GM12878 (cell line): ENCODE measurements at regions not wholly inside any gene's neighbourhood (a gene's known extent, or its start where the extent isn't known, plus 50 kb on each side); places are given as distances from the start of the nearest gene placed in this dataset.

ENCODE experiments used
- ATAC-seq: fragments of 200-7000 bp; cut with Tn5 transposase; 3 replicates; pipeline ENCODE4 v1.9.1; 2020; ENCODE audit warnings: mild to moderate bottlenecking, moderate library complexity
- BruUV-seq: library from RNA; stranded (reverse); fragments of 400-500 nt; replicated peaks from 2 replicates; lab custom pipeline; 2021; lab: Mats Ljungman, UMichigan
- CTCF ChIA-PET: fragments of 300-600 bp; sonication (Branson Sonifier 250); formaldehyde crosslinking; extraction: SDS; loops from one replicate; lab custom pipeline; 2021; ENCODE audit warnings: inconsistent platforms; lab: Yijun Ruan, JAX
- POLR2A ChIA-PET: fragments of 350-600 bp; formaldehyde crosslinking; extraction: SDS; loops from one replicate; lab custom pipeline; 2021; ENCODE audit warnings: inconsistent platforms; lab: Charles Lee
- RAD21 ChIA-PET: fragments of 300-600 bp; sonication (Branson Sonifier 250); formaldehyde crosslinking; loops from one replicate; lab custom pipeline; 2023; ENCODE audit warnings: antibody characterized with exemption; ENCODE audit not compliant: unreplicated experiment; lab: Charles Lee
- SMC1A ChIA-PET: fragments of 300-600 bp; sonication (Branson Sonifier 250); formaldehyde crosslinking; loops from one replicate; lab custom pipeline; 2023; ENCODE audit not compliant: unreplicated experiment, uncharacterized antibody; lab: Charles Lee
- DNase-seq: peaks from one replicate; pipeline ENCODE4 v3.0.0-alpha.2; 2011; ENCODE audit warnings: low read depth, low spot score
- FAIRE-seq: peaks from 3 replicates; lab custom pipeline; 2011; peaks lifted over from hg19 to GRCh38; lab: Jason Lieb, UNC
- H2AFZ ChIP-seq: 2 replicates; pipeline ENCODE4 v1.6.0; 2011; ENCODE audit warnings: low read depth, low read length, control low read depth; ENCODE audit not compliant: control insufficient read depth
- H3K27ac ChIP-seq: 2 replicates; pipeline ENCODE4 v1.5.1; 2011; ENCODE audit warnings: control low read depth; ENCODE audit not compliant: control insufficient read depth, insufficient read depth
- H3K27me3 ChIP-seq, 2 experiments: replicated peaks in 1 of 2; 2 replicates each; pipeline versions ENCODE4 v1.6.0 to v1.6.1; 2011; ENCODE audit warnings: low read length in 1 of 2; ENCODE audit not compliant: control insufficient read depth in 2 of 2, insufficient read depth in 2 of 2
- H3K36me3 ChIP-seq, 2 experiments: 2 replicates each; pipeline ENCODE4 v1.5.1; 2011; ENCODE audit warnings: low read length in 1 of 2; ENCODE audit not compliant: control insufficient read depth in 2 of 2, insufficient read depth in 2 of 2
- H3K4me1 ChIP-seq: 2 replicates; pipeline ENCODE4 v1.6.1; 2011; ENCODE audit warnings: mild to moderate bottlenecking, low read length, moderate library complexity, mixed read lengths; ENCODE audit not compliant: control insufficient read depth, insufficient read depth
- H3K4me2 ChIP-seq: 2 replicates; pipeline ENCODE4 v1.6.0; 2011; ENCODE audit warnings: control low read depth; ENCODE audit not compliant: control insufficient read depth, insufficient read depth
- H3K4me3 ChIP-seq: fragments of 200-600 bp; sonication (generic); 2 replicates; pipeline ENCODE4 v1.5.1; 2016
- H3K79me2 ChIP-seq: 2 replicates; pipeline ENCODE4 v1.6.0; 2011; ENCODE audit warnings: low read length; ENCODE audit not compliant: control insufficient read depth, insufficient read depth
- H3K9ac ChIP-seq: 2 replicates; pipeline ENCODE4 v1.8.0; 2011; ENCODE audit warnings: low read length, control low read depth, mixed read lengths; ENCODE audit not compliant: control insufficient read depth, insufficient read depth
- H3K9me3 ChIP-seq: replicated peaks from 3 replicates; pipeline ENCODE4 v1.5.1; 2011; ENCODE audit warnings: mild to moderate bottlenecking, low read length; ENCODE audit not compliant: control insufficient read depth, insufficient read depth
- H4K20me1 ChIP-seq: 2 replicates; pipeline ENCODE4 v1.6.0; 2011; ENCODE audit not compliant: control insufficient read depth, insufficient read depth
- ATF3 ChIP-seq: IDR thresholded peaks from 2 replicates; pipeline ENCODE4 v1.6.1; 2011; ENCODE audit warnings: low read depth, mild to moderate bottlenecking, low read length, moderate library complexity, borderline replicate concordance; ENCODE audit errors: extremely low read depth
- ATF7 ChIP-seq: fragments of 450-650 bp; IDR thresholded peaks from 2 replicates; pipeline ENCODE4 v1.6.1; 2016; ENCODE audit warnings: low read depth, mild to moderate bottlenecking
- BCL3 ChIP-seq: IDR thresholded peaks from 2 replicates; pipeline ENCODE4 v1.6.1; 2011; ENCODE audit warnings: borderline replicate concordance, low read depth, mild to moderate bottlenecking, moderate library complexity, low read length; ENCODE audit not compliant: insufficient read depth, poor library complexity, severe bottlenecking
- HDGF ChIP-seq: fragments of 450-650 bp; IDR thresholded peaks from 2 replicates; pipeline ENCODE4 v1.6.1; 2016; ENCODE audit warnings: antibody characterized with exemption
- IKZF1 ChIP-seq: fragments of 450-650 bp; conservative IDR thresholded peaks from 2 replicates; pipeline ENCODE4 v1.6.1; 2017; ENCODE audit warnings: antibody characterized with exemption, mild to moderate bottlenecking
- IKZF2 ChIP-seq, 2 experiments: fragments of 450-650 bp; IDR thresholded peaks; 2 replicates each; pipeline ENCODE4 v1.6.1; 2017; ENCODE audit warnings: mild to moderate bottlenecking in 2 of 2, moderate library complexity in 2 of 2
- JUNB ChIP-seq: IDR thresholded peaks from 2 replicates; pipeline ENCODE4 v1.6.1; 2016; ENCODE audit warnings: antibody characterized with exemption, mild to moderate bottlenecking
- KAT2A ChIP-seq: conservative IDR thresholded peaks from 2 replicates; pipeline ENCODE4 v1.6.1; 2011; ENCODE audit warnings: low read depth, low read length; ENCODE audit not compliant: control insufficient read depth
- NFYB ChIP-seq: IDR thresholded peaks from 2 replicates; pipeline ENCODE4 v1.6.1; 2011; ENCODE audit warnings: low read depth, mild to moderate bottlenecking, low read length, improper control_type of control experiment, moderate library complexity; ENCODE audit not compliant: insufficient read depth
- NKRF ChIP-seq: fragments of 450-650 bp; conservative IDR thresholded peaks from 2 replicates; pipeline ENCODE4 v1.6.1; 2017; ENCODE audit warnings: mild to moderate bottlenecking, moderate library complexity
- PBX3 ChIP-seq: IDR thresholded peaks from 2 replicates; pipeline ENCODE4 v1.6.1; 2011; ENCODE audit warnings: mild to moderate bottlenecking, low read depth, low read length, moderate library complexity; ENCODE audit not compliant: insufficient replicate concordance
- POLR2AphosphoS2 ChIP-seq: IDR thresholded peaks from 2 replicates; pipeline ENCODE4 v1.6.1; 2011; ENCODE audit warnings: low read depth, mild to moderate bottlenecking, low read length, improper control_type of control experiment, moderate library complexity
- RFX5 ChIP-seq: IDR thresholded peaks from 2 replicates; pipeline ENCODE4 v1.6.1; 2011; ENCODE audit warnings: low read depth, low read length, improper control_type of control experiment
- SMAD5 ChIP-seq: IDR thresholded peaks from 2 replicates; pipeline ENCODE4 v1.6.1; 2016; ENCODE audit warnings: antibody characterized with exemption, low read depth
- SP1 ChIP-seq: IDR thresholded peaks from one replicate; pipeline ENCODE4 v1.6.1; 2011; ENCODE audit warnings: low read depth, low read length
- SPI1 ChIP-seq: IDR thresholded peaks from 2 replicates; pipeline ENCODE4 v1.6.1; 2011; ENCODE audit warnings: low read depth, mild to moderate bottlenecking, low read length, moderate library complexity, borderline replicate concordance; ENCODE audit not compliant: insufficient read depth
- TCF7 ChIP-seq: IDR thresholded peaks from 2 replicates; pipeline ENCODE4 v1.6.1; 2014; ENCODE audit warnings: antibody characterized with exemption, borderline replicate concordance
- USF1 ChIP-seq: IDR thresholded peaks from 2 replicates; pipeline ENCODE4 v1.6.1; 2011; ENCODE audit warnings: borderline replicate concordance, low read depth, mild to moderate bottlenecking, moderate library complexity, mixed read lengths, low read length; ENCODE audit not compliant: insufficient read depth; ENCODE audit errors: extremely low read length
- USF2 ChIP-seq: IDR thresholded peaks from 2 replicates; pipeline ENCODE4 v1.6.1; 2011; ENCODE audit warnings: low read depth, low read length, improper control_type of control experiment, borderline replicate concordance
- WGBS: methylation state at CpG from one replicate; pipeline ENCODE4 v1.1.6; 2016; ENCODE audit warnings: low lambda C conversion rate; ENCODE audit not compliant: insufficient replicate concordance, insufficient coverage; ENCODE audit errors: missing lambda C conversion rate; 5-methylcytosine and 5-hydroxymethylcytosine counted together
- in situ Hi-C: fragments of 300-500 bp; cut with MboI; formaldehyde crosslinking; loops from 9 replicates; pipeline ENCODE4 v1.14.3; 2018; ENCODE audit warnings: mixed read lengths
- intact Hi-C: fragments of 100-400 bp; cut with micrococcal nuclease; formaldehyde crosslinking; loops from one replicate; pipeline ENCODE4 v1.14.2; 2022; ENCODE audit not compliant: unreplicated experiment

- Histone ChIP-seq H3K27ac (no peak overlapping the region), H2AFZ (no peak overlapping the region), H3K9me3 (no peaks in the 10 kb centered on the region), H3K4me1 (no peaks in the 10 kb centered on the region), H3K36me3 (no peaks in the 10 kb centered on the region), H3K4me3 (no peak overlapping the region), H3K27me3 (no peaks in the 10 kb centered on the region), H3K79me2 (no peaks in the 10 kb centered on the region), H3K4me2 (no peak overlapping the region), H3K9ac (no peak overlapping the region), H4K20me1 (no peaks in the 10 kb centered on the region)
- SMC1A ChIA-PET, result no interaction called here
- POLR2A ChIA-PET, result no interaction called here
- in situ Hi-C loops, result no loop called here
- no peak for TF ChIP-seq USF2
- TF ChIP-seq IKZF1, result no peak
- no peak for TF ChIP-seq HDGF
- no peak for TF ChIP-seq IKZF2 (IDR thresholded peaks at IDR 0.05)
- no peak for TF ChIP-seq TCF7
- TF ChIP-seq KAT2A, result no peak
- no peak for TF ChIP-seq BCL3
- TF ChIP-seq SMAD5, result no peak
- no peak for TF ChIP-seq ATF3
- TF ChIP-seq JUNB, result no peak
- TF ChIP-seq RFX5, result no peak
- no peak for TF ChIP-seq NFYB
- no peak for TF ChIP-seq SPI1
- no peak for TF ChIP-seq ATF7
- TF ChIP-seq USF1, result no peak
- TF ChIP-seq PBX3, result no peak
- no peak for TF ChIP-seq POLR2AphosphoS2
- TF ChIP-seq SP1, result no peak
- TF ChIP-seq NKRF, result no peak
- 87% methylated on average over 2 of the region's 2 CpGs for WGBS
- intact Hi-C loops, result no loop called here
- RAD21 ChIA-PET, result no interaction called here
- CTCF ChIA-PET, result no interaction called here
- FAIRE-seq (no peak), ATAC-seq (no peak), DNase-seq (no peak)
- no TSS peak for BruUV-seq
Measured at GRCh38 chr2:234206738-234207137, 156.2 kb downstream of the SPP2 start.
